SK-N-SH treated with all-trans-retinoic acid at 6 μM for 48 hours (cell line): ENCODE measurements at regions not wholly inside any gene's neighbourhood (a gene's known extent, or its start where the extent isn't known, plus 50 kb on each side); places are given as distances from the start of the nearest gene placed in this dataset.

Experiments used
- ATAC-seq: fragments of 200-7000 bp; cut with Tn5 transposase; 3 replicates; pipeline ENCODE4 v1.9.1; 2020; ENCODE audit warnings: mild to moderate bottlenecking, moderate library complexity
- ARNTL ChIP-seq: fragments of 450-650 bp; formaldehyde crosslinking; IDR thresholded peaks from 2 replicates; pipeline ENCODE4 v1.5.0; 2020; ENCODE audit warnings: low read depth, mild to moderate bottlenecking, moderate library complexity, borderline replicate concordance
- BACH2 ChIP-seq: fragments of 250-450 bp; sonication (Bioruptor Pico); IDR thresholded peaks from 2 replicates; pipeline ENCODE4 v1.9.0; 2021; ENCODE audit warnings: mild to moderate bottlenecking, borderline replicate concordance
- CSDC2 ChIP-seq: fragments of 250-450 bp; sonication (Bioruptor Pico); IDR thresholded peaks from 2 replicates; pipeline ENCODE4 v1.5.0; 2020; ENCODE audit warnings: mild to moderate bottlenecking, moderate library complexity
- ESRRG ChIP-seq: fragments of 250-450 bp; sonication (Bioruptor Pico); IDR thresholded peaks from 2 replicates; pipeline ENCODE4 v1.6.1; 2021; ENCODE audit warnings: mild to moderate bottlenecking
- GLIS3 ChIP-seq: fragments of 250-450 bp; sonication (Bioruptor Pico); IDR thresholded peaks from 2 replicates; pipeline ENCODE4 v1.5.0; 2020; ENCODE audit warnings: mild to moderate bottlenecking, moderate library complexity
- ISL1 ChIP-seq: fragments of 250-450 bp; sonication (Bioruptor Pico); IDR thresholded peaks from 2 replicates; pipeline ENCODE4 v2.1.2; 2022; ENCODE audit warnings: mild to moderate bottlenecking, moderate library complexity
- OSR1 ChIP-seq: fragments of 250-450 bp; sonication (Bioruptor Pico); IDR thresholded peaks from 2 replicates; pipeline ENCODE4 v1.8.0; 2022; ENCODE audit warnings: moderate library complexity, mild to moderate bottlenecking, inconsistent platforms
- PATZ1 ChIP-seq: fragments of 250-450 bp; sonication (Bioruptor Pico); IDR thresholded peaks from 2 replicates; pipeline ENCODE4 v1.8.0; 2020; ENCODE audit warnings: mild to moderate bottlenecking, moderate library complexity, borderline replicate concordance
- PPARA ChIP-seq: fragments of 250-450 bp; sonication (Bioruptor Pico); IDR thresholded peaks from 2 replicates; pipeline ENCODE4 v1.5.0; 2020; ENCODE audit warnings: mild to moderate bottlenecking, borderline replicate concordance
- RARB ChIP-seq: fragments of 250-450 bp; sonication (Bioruptor Pico); IDR thresholded peaks from 2 replicates; pipeline ENCODE4 v1.8.0; 2021; ENCODE audit warnings: mild to moderate bottlenecking, moderate library complexity
- SNAI2 ChIP-seq: fragments of 250-450 bp; sonication (Bioruptor Pico); IDR thresholded peaks from 2 replicates; pipeline ENCODE4 v1.5.0; 2020; ENCODE audit warnings: mild to moderate bottlenecking, moderate library complexity
- TCF4 ChIP-seq: fragments of 250-450 bp; sonication (Bioruptor Pico); IDR thresholded peaks from 2 replicates; pipeline ENCODE4 v1.8.0; 2021; ENCODE audit warnings: mild to moderate bottlenecking, moderate library complexity, borderline replicate concordance
- TOX ChIP-seq: fragments of 250-450 bp; sonication (Bioruptor Pico); IDR thresholded peaks from 2 replicates; pipeline ENCODE4 v1.8.0; 2021; ENCODE audit warnings: mild to moderate bottlenecking, moderate library complexity, borderline replicate concordance
- ZC3H10 ChIP-seq: fragments of 250-450 bp; sonication (Bioruptor Pico); IDR thresholded peaks from 2 replicates; pipeline ENCODE4 v1.5.1; 2021; ENCODE audit warnings: mild to moderate bottlenecking, moderate library complexity
- ZFP3 ChIP-seq: fragments of 250-450 bp; sonication (Bioruptor Pico); IDR thresholded peaks from 2 replicates; pipeline ENCODE4 v1.5.0; 2020; ENCODE audit warnings: mild to moderate bottlenecking, moderate library complexity
- ZFP30 ChIP-seq: fragments of 450-650 bp; formaldehyde crosslinking; IDR thresholded peaks from 2 replicates; pipeline ENCODE4 v1.5.0; 2022; ENCODE audit warnings: mild to moderate bottlenecking, moderate library complexity
- ZNF565 ChIP-seq: fragments of 450-650 bp; formaldehyde crosslinking; conservative IDR thresholded peaks from 2 replicates; pipeline ENCODE4 v1.5.0; 2020; ENCODE audit warnings: low read depth, mild to moderate bottlenecking, moderate library complexity
- ZNF70 ChIP-seq: fragments of 450-650 bp; formaldehyde crosslinking; IDR thresholded peaks from 2 replicates; pipeline ENCODE4 v1.5.0; 2020; ENCODE audit warnings: mild to moderate bottlenecking, moderate library complexity
- ZNF8 ChIP-seq: fragments of 450-650 bp; formaldehyde crosslinking; IDR thresholded peaks from 2 replicates; pipeline ENCODE4 v1.5.0; 2020; ENCODE audit warnings: mild to moderate bottlenecking, moderate library complexity
- TF ChIP-seq, protein P1 (sequence below): fragments of 250-450 bp; sonication (Bioruptor Pico); IDR thresholded peaks from 2 replicates; pipeline ENCODE4 v1.5.1; 2020; ENCODE audit warnings: low read depth, mild to moderate bottlenecking, moderate library complexity
- TF ChIP-seq, protein P2 (sequence below): fragments of 250-450 bp; sonication (Bioruptor Pico); IDR thresholded peaks from 2 replicates; pipeline ENCODE4 v1.8.0; 2021; ENCODE audit warnings: low read depth, mild to moderate bottlenecking, moderate library complexity, borderline replicate concordance
- TF ChIP-seq, protein P3 (sequence below): fragments of 250-450 bp; sonication (Bioruptor Pico); IDR thresholded peaks from 2 replicates; pipeline ENCODE4 v1.5.0; 2020; ENCODE audit warnings: mild to moderate bottlenecking, moderate library complexity
- TF ChIP-seq, protein P4 (sequence below): fragments of 250-450 bp; sonication (Bioruptor Pico); IDR thresholded peaks from 2 replicates; pipeline ENCODE4 v1.5.1; 2021; ENCODE audit warnings: mild to moderate bottlenecking, moderate library complexity

- TF ChIP-seq ZNF565, result no peak
- ATAC-seq, result no peak
Observed at GRCh38 chr11:105265845-105266244, 126.3 kb upstream of the CARD18 start.

- TF ChIP-seq SNAI2 (CRISPR knock-in tag) (no peak), ISL1 (CRISPR knock-in tag) (no peak), CSDC2 (CRISPR knock-in tag) (no peak), PATZ1 (CRISPR knock-in tag) (no peak), GLIS3 (CRISPR knock-in tag) (no peak), PPARA (CRISPR knock-in tag) (no peak), TCF4 (CRISPR knock-in tag) (no peak), ZFP3 (no peak), ZFP30 (CRISPR knock-in tag) (no peak), BACH2 (CRISPR knock-in tag) (no peak), ESRRG (CRISPR knock-in tag) (no peak), RARB (CRISPR knock-in tag) (no peak), ZNF8 (CRISPR knock-in tag) (no peak), ZNF70 (CRISPR knock-in tag) (no peak), ZC3H10 (CRISPR knock-in tag) (no peak), ARNTL (CRISPR knock-in tag) (no peak)
- TF ChIP-seq, protein P1, sequence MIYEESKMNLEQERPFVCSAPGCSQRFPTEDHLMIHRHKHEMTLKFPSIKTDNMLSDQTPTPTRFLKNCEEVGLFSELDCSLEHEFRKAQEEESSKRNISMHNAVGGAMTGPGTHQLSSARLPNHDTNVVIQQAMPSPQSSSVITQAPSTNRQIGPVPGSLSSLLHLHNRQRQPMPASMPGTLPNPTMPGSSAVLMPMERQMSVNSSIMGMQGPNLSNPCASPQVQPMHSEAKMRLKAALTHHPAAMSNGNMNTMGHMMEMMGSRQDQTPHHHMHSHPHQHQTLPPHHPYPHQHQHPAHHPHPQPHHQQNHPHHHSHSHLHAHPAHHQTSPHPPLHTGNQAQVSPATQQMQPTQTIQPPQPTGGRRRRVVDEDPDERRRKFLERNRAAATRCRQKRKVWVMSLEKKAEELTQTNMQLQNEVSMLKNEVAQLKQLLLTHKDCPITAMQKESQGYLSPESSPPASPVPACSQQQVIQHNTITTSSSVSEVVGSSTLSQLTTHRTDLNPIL, result no peak
- TF ChIP-seq, protein P2, sequence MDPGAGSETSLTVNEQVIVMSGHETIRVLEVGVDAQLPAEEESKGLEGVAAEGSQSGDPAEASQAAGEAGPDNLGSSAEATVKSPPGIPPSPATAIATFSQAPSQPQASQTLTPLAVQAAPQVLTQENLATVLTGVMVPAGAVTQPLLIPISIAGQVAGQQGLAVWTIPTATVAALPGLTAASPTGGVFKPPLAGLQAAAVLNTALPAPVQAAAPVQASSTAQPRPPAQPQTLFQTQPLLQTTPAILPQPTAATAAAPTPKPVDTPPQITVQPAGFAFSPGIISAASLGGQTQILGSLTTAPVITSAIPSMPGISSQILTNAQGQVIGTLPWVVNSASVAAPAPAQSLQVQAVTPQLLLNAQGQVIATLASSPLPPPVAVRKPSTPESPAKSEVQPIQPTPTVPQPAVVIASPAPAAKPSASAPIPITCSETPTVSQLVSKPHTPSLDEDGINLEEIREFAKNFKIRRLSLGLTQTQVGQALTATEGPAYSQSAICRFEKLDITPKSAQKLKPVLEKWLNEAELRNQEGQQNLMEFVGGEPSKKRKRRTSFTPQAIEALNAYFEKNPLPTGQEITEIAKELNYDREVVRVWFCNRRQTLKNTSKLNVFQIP (CRISPR knock-in tag), result no peak
- TF ChIP-seq, protein P3, sequence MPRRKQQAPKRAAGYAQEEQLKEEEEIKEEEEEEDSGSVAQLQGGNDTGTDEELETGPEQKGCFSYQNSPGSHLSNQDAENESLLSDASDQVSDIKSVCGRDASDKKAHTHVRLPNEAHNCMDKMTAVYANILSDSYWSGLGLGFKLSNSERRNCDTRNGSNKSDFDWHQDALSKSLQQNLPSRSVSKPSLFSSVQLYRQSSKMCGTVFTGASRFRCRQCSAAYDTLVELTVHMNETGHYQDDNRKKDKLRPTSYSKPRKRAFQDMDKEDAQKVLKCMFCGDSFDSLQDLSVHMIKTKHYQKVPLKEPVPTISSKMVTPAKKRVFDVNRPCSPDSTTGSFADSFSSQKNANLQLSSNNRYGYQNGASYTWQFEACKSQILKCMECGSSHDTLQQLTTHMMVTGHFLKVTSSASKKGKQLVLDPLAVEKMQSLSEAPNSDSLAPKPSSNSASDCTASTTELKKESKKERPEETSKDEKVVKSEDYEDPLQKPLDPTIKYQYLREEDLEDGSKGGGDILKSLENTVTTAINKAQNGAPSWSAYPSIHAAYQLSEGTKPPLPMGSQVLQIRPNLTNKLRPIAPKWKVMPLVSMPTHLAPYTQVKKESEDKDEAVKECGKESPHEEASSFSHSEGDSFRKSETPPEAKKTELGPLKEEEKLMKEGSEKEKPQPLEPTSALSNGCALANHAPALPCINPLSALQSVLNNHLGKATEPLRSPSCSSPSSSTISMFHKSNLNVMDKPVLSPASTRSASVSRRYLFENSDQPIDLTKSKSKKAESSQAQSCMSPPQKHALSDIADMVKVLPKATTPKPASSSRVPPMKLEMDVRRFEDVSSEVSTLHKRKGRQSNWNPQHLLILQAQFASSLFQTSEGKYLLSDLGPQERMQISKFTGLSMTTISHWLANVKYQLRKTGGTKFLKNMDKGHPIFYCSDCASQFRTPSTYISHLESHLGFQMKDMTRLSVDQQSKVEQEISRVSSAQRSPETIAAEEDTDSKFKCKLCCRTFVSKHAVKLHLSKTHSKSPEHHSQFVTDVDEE, result no peak
- no peak for ATAC-seq
Observed at GRCh38 chr11:105260976-105261375, 121.4 kb upstream of the CARD18 start.

GRCh38 chr11:105245781-105246315, 106.3 kb upstream of the CARD18 start:
- ATAC-seq, result no peak
- TF ChIP-seq, protein P1, result no peak
- TF ChIP-seq ZNF70 (CRISPR knock-in tag) (no peak), ZFP3 (no peak), TOX (CRISPR knock-in tag) (no peak), PATZ1 (CRISPR knock-in tag) (no peak), PPARA (CRISPR knock-in tag) (no peak), ESRRG (CRISPR knock-in tag) (no peak), ZC3H10 (CRISPR knock-in tag) (no peak), OSR1 (CRISPR knock-in tag) (no peak), CSDC2 (CRISPR knock-in tag) (no peak), RARB (CRISPR knock-in tag) (no peak), BACH2 (CRISPR knock-in tag) (no peak), ISL1 (CRISPR knock-in tag) (no peak), ZFP30 (CRISPR knock-in tag) (no peak), TCF4 (CRISPR knock-in tag) (no peak)
- TF ChIP-seq, protein P2 (CRISPR knock-in tag), result no peak
- TF ChIP-seq, protein P4, sequence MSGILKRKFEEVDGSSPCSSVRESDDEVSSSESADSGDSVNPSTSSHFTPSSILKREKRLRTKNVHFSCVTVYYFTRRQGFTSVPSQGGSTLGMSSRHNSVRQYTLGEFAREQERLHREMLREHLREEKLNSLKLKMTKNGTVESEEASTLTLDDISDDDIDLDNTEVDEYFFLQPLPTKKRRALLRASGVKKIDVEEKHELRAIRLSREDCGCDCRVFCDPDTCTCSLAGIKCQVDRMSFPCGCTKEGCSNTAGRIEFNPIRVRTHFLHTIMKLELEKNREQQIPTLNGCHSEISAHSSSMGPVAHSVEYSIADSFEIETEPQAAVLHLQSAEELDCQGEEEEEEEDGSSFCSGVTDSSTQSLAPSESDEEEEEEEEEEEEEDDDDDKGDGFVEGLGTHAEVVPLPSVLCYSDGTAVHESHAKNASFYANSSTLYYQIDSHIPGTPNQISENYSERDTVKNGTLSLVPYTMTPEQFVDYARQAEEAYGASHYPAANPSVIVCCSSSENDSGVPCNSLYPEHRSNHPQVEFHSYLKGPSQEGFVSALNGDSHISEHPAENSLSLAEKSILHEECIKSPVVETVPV (CRISPR knock-in tag), result no peak
